Thyroid gland (tissue), 4 donors: ENCODE measurements at regions not wholly inside any gene's neighbourhood (a gene's known extent, or its start where the extent isn't known, plus 50 kb on each side); places are given as distances from the start of the nearest gene placed in this dataset.

Experiments used
- CTCF ChIP-seq, 6 experiments: fragments of 200-600 bp in 3 of 6; fragments of 450-650 bp in 3 of 6; sonication (generic) in 3 of 6; IDR thresholded peaks; one replicate each; pipeline ENCODE4 v1.5.1; 2016 to 2019; ENCODE audit warnings: antibody characterized with exemption in 6 of 6, mild to moderate bottlenecking in 2 of 6, inconsistent platforms in 1 of 6, moderate library complexity in 1 of 6
- POLR2A ChIP-seq, 2 donors: fragments of 450-650 bp; IDR thresholded peaks; one replicate each; pipeline ENCODE4 v1.6.1; 2017; ENCODE audit warnings: antibody characterized with exemption in 2 of 2, mild to moderate bottlenecking in 2 of 2, moderate library complexity in 1 of 2

GRCh38 chr2:239460780-239461179 lies 60.0 kb upstream of the HDAC4 start:
- TF ChIP-seq CTCF (IDR thresholded peaks at IDR 0.05) (no peak), POLR2A (IDR thresholded peaks at IDR 0.05) (no peak)
